ENCODE measurements at regions not wholly inside any gene's neighbourhood (a gene's known extent, or its start where the extent isn't known, plus 50 kb on each side); places are given as distances from the start of the nearest gene placed in this dataset.
"Not testable (repeated sequence)": the region's sequence is repeated elsewhere in the genome, so short reads cannot be mapped to it uniquely, and the experiment has no call there.

DNA sequence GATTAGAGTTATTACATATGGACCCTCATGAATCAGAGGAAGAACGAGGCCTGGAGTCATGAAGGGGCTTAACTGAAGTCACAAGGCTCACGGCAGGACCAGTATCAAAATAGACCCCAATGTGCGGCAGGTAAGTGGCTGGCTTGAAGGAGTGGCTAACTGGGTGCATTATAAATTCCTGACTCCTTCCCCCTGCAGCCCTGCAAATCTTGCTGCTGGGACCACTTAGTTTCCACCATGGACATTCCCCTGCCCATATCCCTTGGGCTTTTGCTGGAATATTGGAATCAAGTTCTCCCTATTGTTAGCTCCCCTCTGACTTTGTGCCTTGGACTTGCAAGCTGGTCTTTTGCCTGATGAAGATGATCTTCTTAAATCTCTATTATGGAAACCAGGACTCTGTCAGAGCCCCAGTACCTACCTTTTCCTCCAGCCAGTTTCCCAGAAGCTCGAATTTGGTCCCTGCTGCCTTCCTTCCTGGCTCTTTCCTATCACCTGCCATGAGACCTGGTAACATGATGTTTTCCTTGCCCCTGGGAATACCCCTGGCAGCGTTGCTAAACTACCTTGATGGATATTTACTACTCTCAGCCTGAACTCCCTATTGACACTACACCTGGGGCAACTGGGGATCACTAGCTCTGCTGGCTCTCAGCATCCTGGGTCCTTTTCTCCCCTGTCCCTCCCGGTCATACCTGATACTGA, 156.0 kb upstream of the JUN start:
- DNase-seq = no peak

- no peak for DNase-seq
Observed at GRCh38 chr1:58941471-58942289, 157.8 kb upstream of the JUN start.

GRCh38 chr1:58942759-58943191, 158.9 kb upstream of the JUN start:
- no peak for DNase-seq

GRCh38 chr1:58943776-58944175, 159.9 kb upstream of the JUN start:
- no peak for DNase-seq

DNA sequence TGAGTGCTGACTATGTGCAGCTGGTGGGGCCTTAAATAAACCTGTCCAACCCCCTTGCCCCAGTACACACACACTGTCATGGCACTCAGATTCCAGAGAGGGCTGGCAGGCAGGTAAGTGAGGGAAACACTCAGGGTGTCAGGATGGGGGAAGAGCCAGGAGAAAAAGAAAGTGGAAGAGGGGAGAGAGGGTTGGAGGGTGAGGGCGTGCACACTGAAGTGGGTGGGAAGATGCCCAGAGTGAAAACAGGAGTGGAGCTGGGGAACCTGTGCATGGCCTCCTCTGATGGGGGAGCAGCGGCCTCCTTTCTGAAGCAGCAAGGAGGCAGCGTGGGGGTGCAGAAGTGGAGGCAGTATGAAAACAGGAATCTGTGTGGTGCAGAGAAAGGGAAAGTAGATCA, 160.6 kb upstream of the JUN start:
- DNase-seq = no peak

- no peak for DNase-seq
Observed at GRCh38 chr1:58946390-58946789, 162.5 kb upstream of the JUN start.

GRCh38 chr1:58948671-58949070, 164.8 kb upstream of the JUN start:
- DNase-seq = no peak

GRCh38 chr1:58949551-58950220, 165.8 kb upstream of the JUN start:
- DNase-seq = no peak

- no peak for DNase-seq
Observed at GRCh38 chr1:58950897-58951296, 167.1 kb upstream of the JUN start.

- not testable (repeated sequence) for DNase-seq
Observed at GRCh38 chr1:58953951-58954350, 170.1 kb upstream of the JUN start.

GRCh38 chr1:58963287-58963686, 179.4 kb upstream of the JUN start:
- not testable (repeated sequence) for DNase-seq

DNA sequence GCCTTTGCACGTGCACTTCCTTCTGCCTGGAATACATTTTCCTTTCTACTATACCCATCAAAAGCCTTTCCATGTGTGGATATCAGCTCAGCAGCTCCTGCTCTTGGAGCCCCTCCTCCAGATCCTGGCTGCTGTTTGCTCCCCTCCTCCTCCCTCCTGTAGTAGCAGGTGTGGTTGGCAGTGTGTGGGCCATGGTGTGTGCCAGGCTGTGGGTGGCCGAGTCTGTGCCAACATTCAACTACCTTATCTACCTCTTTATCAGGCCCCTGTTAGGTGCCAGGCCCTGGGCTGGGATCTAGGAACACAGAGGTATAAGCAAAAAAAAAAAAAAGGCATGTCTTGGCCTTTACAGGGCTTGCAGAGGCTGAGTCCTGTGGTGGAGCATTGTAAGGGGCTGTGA, 180.6 kb upstream of the JUN start:
- DNase-seq = no peak

DNA sequence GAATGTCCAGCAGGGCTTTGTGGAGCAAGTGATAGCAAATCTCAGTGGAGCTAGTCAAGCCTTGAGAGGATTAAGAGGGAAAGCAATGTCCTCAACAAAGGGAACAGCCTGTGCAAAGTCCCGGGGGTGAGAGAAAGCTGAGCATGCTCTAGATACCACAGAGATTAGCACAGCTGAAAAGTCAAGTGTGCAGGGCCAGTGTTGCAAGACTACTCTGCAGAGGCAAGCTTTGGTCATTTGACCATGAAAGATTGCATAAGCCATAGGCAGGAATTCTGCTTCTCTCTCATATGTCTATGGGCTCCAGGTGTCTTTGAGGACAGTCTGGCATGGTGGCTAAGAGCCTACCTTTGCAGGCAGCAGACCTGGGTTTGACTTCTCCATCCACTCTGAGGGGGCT, 181.0 kb upstream of the JUN start:
- no peak for DNase-seq

DNA sequence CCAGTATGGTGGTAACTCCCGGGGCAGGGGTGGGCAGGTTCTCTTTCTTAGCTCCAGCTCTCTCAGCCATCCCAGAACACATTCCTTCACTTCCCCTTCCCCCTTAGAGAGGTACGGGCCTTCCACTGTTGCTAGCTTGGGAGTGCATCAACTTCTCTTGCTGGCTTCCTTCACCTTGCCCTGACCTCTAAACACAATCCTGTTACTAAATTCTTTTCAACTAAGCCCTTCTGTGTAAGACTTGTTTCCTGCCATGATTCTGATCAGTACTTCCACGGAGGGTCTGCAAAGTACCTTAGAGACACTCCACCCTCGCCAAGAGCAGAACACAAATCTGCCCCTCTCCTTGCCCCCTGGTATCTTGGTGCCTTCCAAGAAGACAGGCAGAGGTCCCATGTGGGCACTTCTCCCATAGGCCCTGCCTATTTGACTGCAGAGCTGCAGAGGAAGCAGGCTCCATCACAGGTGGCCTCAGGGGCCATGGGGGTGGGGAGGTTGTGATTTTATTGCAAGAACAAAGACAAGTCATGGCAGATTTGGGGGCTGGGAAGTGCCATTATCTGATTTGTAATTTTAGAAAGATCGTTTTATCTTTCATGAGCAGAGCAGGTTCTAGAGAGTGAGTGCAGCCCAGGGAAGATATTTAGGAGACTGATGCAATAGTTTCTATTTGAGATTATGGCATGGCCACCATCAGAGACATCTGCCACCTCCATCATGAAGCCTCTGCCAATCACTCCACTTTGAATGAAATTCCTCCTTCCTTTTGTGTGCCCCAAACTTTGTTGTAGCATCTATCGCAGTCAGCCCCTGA, 182.5 kb upstream of the JUN start:
- DNase-seq = no peak

DNA sequence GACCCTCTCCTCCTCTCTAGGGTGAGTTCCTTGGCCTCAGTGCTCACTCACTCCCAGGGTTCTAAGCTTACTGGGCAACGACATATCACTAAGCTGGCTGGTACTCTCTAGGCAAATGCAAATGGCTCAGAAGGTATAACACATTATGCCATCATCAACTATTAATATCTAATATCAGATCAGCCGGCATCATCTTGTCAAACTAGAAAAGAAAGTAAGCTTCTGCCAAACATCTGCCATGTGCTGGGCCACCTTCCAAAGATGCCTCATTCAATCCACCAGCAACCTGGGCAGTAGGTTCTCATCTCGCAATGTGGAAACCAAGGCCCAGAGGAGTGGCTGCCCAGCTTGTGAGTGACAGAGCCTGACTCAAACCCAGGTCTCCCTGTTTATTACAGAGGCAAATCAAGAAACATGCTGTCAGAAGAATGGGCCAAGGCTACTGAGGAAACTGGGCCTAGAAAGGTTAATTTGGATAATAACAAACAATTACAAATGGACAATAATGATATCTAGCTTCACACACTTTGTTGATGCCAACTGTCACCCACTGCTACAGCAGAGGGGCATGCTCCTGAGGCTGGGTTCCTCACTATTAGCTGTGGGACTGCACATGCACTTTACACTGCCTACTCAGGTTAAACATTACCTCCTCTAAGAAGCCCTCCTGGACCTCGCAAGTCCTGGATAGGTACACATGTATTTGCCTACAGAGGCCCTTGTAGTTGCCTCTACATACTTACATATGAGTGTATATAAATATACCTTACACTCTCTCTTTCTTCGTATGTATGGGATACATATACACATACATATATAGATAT, 183.3 kb upstream of the JUN start:
- peak; percentile 56 for DNase-seq

GRCh38 chr1:58968360-58968952, 184.6 kb upstream of the JUN start:
- DNase-seq = peak; percentile 94

GRCh38 chr1:58969176-58969575, 185.3 kb upstream of the JUN start:
- not testable (repeated sequence) for DNase-seq

DNA sequence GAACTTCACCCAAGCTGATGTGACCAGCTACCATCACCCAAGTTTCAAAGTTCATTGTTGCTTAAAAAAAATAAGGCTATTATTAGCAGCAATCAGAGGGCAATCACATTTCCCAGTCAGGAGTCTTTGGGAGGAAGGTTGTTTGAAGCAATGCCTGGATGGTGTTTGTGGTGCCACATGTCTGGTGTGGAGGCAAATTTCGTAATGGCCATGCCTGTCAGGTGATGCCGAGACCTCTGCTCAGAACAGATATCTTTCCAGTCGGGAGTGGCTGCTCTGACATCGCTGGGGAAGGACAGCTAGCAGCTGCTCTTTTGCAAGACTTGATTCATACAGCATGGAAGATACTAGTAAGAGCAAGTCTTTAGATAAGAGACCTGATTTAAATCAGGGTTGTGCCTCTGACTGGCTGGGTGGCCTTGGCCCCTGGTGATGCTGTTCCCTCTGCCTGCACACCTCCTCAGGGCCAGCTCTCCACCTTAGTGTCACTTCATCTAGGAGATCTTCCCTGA, 187.8 kb upstream of the JUN start:
- no peak for DNase-seq

GRCh38 chr1:58975888-58976287, 192.0 kb upstream of the JUN start:
- DNase-seq = no peak

DNA sequence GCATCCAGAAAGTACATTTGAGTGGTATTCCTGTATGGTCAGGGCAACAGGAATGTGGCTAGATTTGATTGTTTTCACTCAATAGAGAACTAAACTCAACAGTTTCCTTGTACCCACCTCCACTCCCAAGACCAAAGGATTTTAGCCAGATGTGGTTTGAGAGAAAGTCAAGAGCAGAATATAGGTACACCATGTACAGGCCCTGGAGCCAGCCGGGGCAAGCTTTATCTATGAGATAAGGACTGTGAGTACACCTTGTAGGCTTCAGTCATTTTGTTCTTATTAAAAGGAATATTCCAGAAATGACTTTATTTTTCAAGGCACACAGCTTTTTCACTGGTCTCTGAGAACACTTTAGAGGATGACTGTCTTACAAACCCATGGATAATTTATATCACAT, 192.4 kb upstream of the JUN start:
- no peak for DNase-seq

GRCh38 chr1:58977598-58977997, 193.8 kb upstream of the JUN start:
- no peak for DNase-seq

All from NCI-H446 treated with DMSO at 0.1 percent for 48 hours (cell line).